H1 (cell line): ENCODE measurements at regions not wholly inside any gene's neighbourhood (a gene's known extent, or its start where the extent isn't known, plus 50 kb on each side); places are given as distances from the start of the nearest gene placed in this dataset.
A peak's percentile ranks its signal among the peaks of the same experiment; 100 is the strongest.

Experiments
- CTCF ChIA-PET: fragments of 300-600 bp; sonication (Branson Sonifier 250); formaldehyde crosslinking; loops from one replicate; lab custom pipeline; 2021; ENCODE audit not compliant: partially characterized antibody; lab: Charles Lee
- POLR2A ChIA-PET: fragments of 300-600 bp; sonication (Branson Sonifier 250); formaldehyde crosslinking; loops from one replicate; lab custom pipeline; 2021; ENCODE audit warnings: inconsistent platforms; ENCODE audit not compliant: partially characterized antibody; lab: Charles Lee
- DNase-seq, 2 experiments: peaks; one replicate each; pipeline versions ENCODE4 v3.0.0 to v3.0.0-alpha.2; 2010 to 2022; ENCODE audit warnings: low spot score in 2 of 2, low read depth in 1 of 2, mixed read lengths in 1 of 2
- FAIRE-seq: peaks from 2 replicates; lab custom pipeline; 2011; peaks lifted over from hg19 to GRCh38; lab: Jason Lieb, UNC
- H2AFZ ChIP-seq: 2 replicates; pipeline ENCODE4 v1.8.1; 2012; ENCODE audit warnings: low read length, inconsistent platforms
- H2AK5ac ChIP-seq: 2 replicates; pipeline ENCODE4 v1.6.1; 2013; ENCODE audit warnings: low read depth, low read length
- H2BK120ac ChIP-seq: replicated peaks from 2 replicates; pipeline ENCODE3; 2013; ENCODE audit warnings: low read depth, low read length, inconsistent platforms
- H2BK12ac ChIP-seq: 2 replicates; pipeline ENCODE4 v1.6.1; 2013; ENCODE audit warnings: low read depth, low read length
- H2BK15ac ChIP-seq: 2 replicates; pipeline ENCODE4 v1.6.1; 2013; ENCODE audit warnings: low read length
- H2BK20ac ChIP-seq: 2 replicates; pipeline ENCODE4 v1.6.1; 2013; ENCODE audit warnings: low read length
- H2BK5ac ChIP-seq: 2 replicates; pipeline ENCODE4 v1.6.1; 2013; ENCODE audit warnings: low read depth, low read length
- H3K14ac ChIP-seq: 2 replicates; pipeline ENCODE4 v1.6.1; 2013; ENCODE audit warnings: inconsistent platforms; ENCODE audit not compliant: insufficient read length
- H3K18ac ChIP-seq: 2 replicates; pipeline ENCODE4 v1.6.1; 2013; ENCODE audit warnings: low read length; ENCODE audit errors: extremely low read depth
- H3K23ac ChIP-seq: 2 replicates; pipeline ENCODE4 v1.6.1; 2013; ENCODE audit warnings: inconsistent platforms; ENCODE audit not compliant: insufficient read length
- H3K23me2 ChIP-seq: 2 replicates; pipeline ENCODE4 v1.6.1; 2013; ENCODE audit warnings: low read depth, low read length
- H3K27ac ChIP-seq: 2 replicates; pipeline ENCODE4 v1.6.1; 2011; ENCODE audit warnings: low read depth, low read length, inconsistent platforms
- H3K27me3 ChIP-seq, 4 experiments: replicated peaks in 1 of 4; 1 replicate in 1 of 4; 2 replicates in 3 of 4; pipeline versions ENCODE4 v1.6.1 to v1.8.1; 2011 to 2013; ENCODE audit warnings: low read length in 3 of 4, mild to moderate bottlenecking in 3 of 4, inconsistent platforms in 2 of 4, mixed read lengths in 2 of 4, moderate library complexity in 1 of 4; ENCODE audit not compliant: control insufficient read depth in 3 of 4, insufficient read depth in 3 of 4; ENCODE audit errors: extremely low read depth in 1 of 4
- H3K36me3 ChIP-seq, 4 experiments: 2 replicates each; pipeline versions ENCODE4 v1.6.1 to v1.8.1; 2011 to 2013; ENCODE audit warnings: mild to moderate bottlenecking in 4 of 4, low read length in 3 of 4, moderate library complexity in 2 of 4, control low read depth in 1 of 4, inconsistent platforms in 1 of 4; ENCODE audit not compliant: insufficient read depth in 4 of 4, control insufficient read depth in 2 of 4
- H3K4ac ChIP-seq: replicated peaks from 2 replicates; pipeline ENCODE3; 2013; ENCODE audit warnings: low read length, low read depth, mixed read lengths, inconsistent platforms; ENCODE audit not compliant: insufficient read length
- H3K4me1 ChIP-seq, 4 experiments: replicated peaks in 1 of 4; 1 replicate in 1 of 4; 2 replicates in 3 of 4; pipeline versions ENCODE4 v1.6.1 to v1.8.1; 2011 to 2013; ENCODE audit warnings: low read length in 3 of 4, inconsistent platforms in 2 of 4, mixed read lengths in 1 of 4; ENCODE audit not compliant: insufficient read depth in 4 of 4, control insufficient read depth in 3 of 4
- H3K4me2 ChIP-seq, 2 experiments: 2 replicates each; pipeline versions ENCODE4 v1.6.1 to v1.8.1; 2011 to 2013; ENCODE audit warnings: low read depth in 2 of 2, low read length in 2 of 2, control low read depth in 1 of 2, inconsistent platforms in 1 of 2, mild to moderate bottlenecking in 1 of 2; ENCODE audit not compliant: insufficient read depth in 1 of 2
- H3K4me3 ChIP-seq, 4 experiments: fragments of 200-600, 300-600 bp in 1 of 4; sonication (generic), shearing (Covaris generic), sonication (Bioruptor Twin) in 1 of 4; 2 replicates each; pipeline versions ENCODE4 v1.5.1 to v1.8.1; 2011 to 2016; ENCODE audit warnings: low read length in 4 of 4, low read depth in 3 of 4, control low read depth in 2 of 4, inconsistent platforms in 2 of 4, mild to moderate bottlenecking in 2 of 4, mixed read lengths in 1 of 4, moderate library complexity in 1 of 4; ENCODE audit not compliant: insufficient read depth in 2 of 4; ENCODE audit errors: extremely low read depth in 1 of 4
- H3K56ac ChIP-seq: replicated peaks from 2 replicates; pipeline ENCODE3; 2013; ENCODE audit warnings: low read depth, mild to moderate bottlenecking, mixed read lengths, low read length, inconsistent platforms; ENCODE audit not compliant: insufficient read length
- H3K79me1 ChIP-seq: 2 replicates; pipeline ENCODE4 v1.6.1; 2013; ENCODE audit warnings: low read depth, low read length, control low read depth
- H3K79me2 ChIP-seq, 2 experiments: 2 replicates each; pipeline versions ENCODE4 v1.6.1 to v1.8.1; 2012 to 2013; ENCODE audit warnings: low read length in 2 of 2, mild to moderate bottlenecking in 2 of 2, inconsistent platforms in 1 of 2; ENCODE audit not compliant: insufficient read depth in 2 of 2, control insufficient read depth in 1 of 2
- H3K9ac ChIP-seq, 4 experiments: replicated peaks in 1 of 4; 1 replicate in 1 of 4; 2 replicates in 3 of 4; pipeline versions ENCODE4 v1.6.1 to v1.8.1; 2011 to 2013; ENCODE audit warnings: low read depth in 3 of 4, low read length in 3 of 4, control low read depth in 2 of 4, mild to moderate bottlenecking in 2 of 4, moderate library complexity in 2 of 4, inconsistent platforms in 1 of 4; ENCODE audit errors: extremely low read depth in 1 of 4
- H3K9me3 ChIP-seq, 2 experiments: 2 replicates each; pipeline versions ENCODE4 v1.6.1 to v1.8.1; 2012 to 2013; ENCODE audit warnings: mild to moderate bottlenecking in 2 of 2, moderate library complexity in 2 of 2, control low read depth in 1 of 2, inconsistent platforms in 1 of 2, low read depth in 1 of 2, low read length in 1 of 2, mixed read lengths in 1 of 2; ENCODE audit not compliant: insufficient read depth in 2 of 2
- H4K20me1 ChIP-seq, 2 experiments: replicated peaks in 1 of 2; 2 replicates each; pipeline versions ENCODE3 to v1.8.1; 2011 to 2013; ENCODE audit warnings: inconsistent platforms in 2 of 2, low read length in 2 of 2, mild to moderate bottlenecking in 1 of 2; ENCODE audit not compliant: insufficient read depth in 2 of 2, control insufficient read depth in 1 of 2
- H4K5ac ChIP-seq: 2 replicates; pipeline ENCODE4 v1.6.1; 2013; ENCODE audit warnings: low read length, low read depth, mixed read lengths, inconsistent platforms; ENCODE audit not compliant: insufficient read length
- H4K8ac ChIP-seq: 2 replicates; pipeline ENCODE4 v1.8.0; 2013; ENCODE audit warnings: mild to moderate bottlenecking, moderate library complexity, low read length, inconsistent platforms; ENCODE audit not compliant: insufficient read depth; ENCODE audit errors: extremely low read depth
- H4K91ac ChIP-seq: replicated peaks from 2 replicates; pipeline ENCODE3; 2013; ENCODE audit warnings: low read length, mixed read lengths, inconsistent platforms; ENCODE audit not compliant: insufficient read length
- ASH2L ChIP-seq: fragments of 200-600, 300-600 bp; sonication (generic); IDR thresholded peaks from one replicate; pipeline ENCODE4 v1.7.1; 2017; ENCODE audit warnings: low read length
- CEBPB ChIP-seq: IDR thresholded peaks from 2 replicates; pipeline ENCODE4 v1.6.1; 2012; ENCODE audit warnings: low read depth, low read length
- E2F6 ChIP-seq: IDR thresholded peaks from 2 replicates; pipeline ENCODE4 v1.6.1; 2012; ENCODE audit warnings: inconsistent platforms
- EP300 ChIP-seq, 2 experiments: IDR thresholded peaks; 1 replicate in 1 of 2; 2 replicates in 1 of 2; pipeline ENCODE4 v1.6.1; 2011 to 2012; ENCODE audit warnings: low read depth in 2 of 2, low read length in 2 of 2, mild to moderate bottlenecking in 2 of 2, borderline replicate concordance in 1 of 2, inconsistent platforms in 1 of 2, moderate library complexity in 1 of 2
- EZH2 ChIP-seq: fragments of 200-600 bp; sonication (generic); IDR thresholded peaks from 2 replicates; pipeline ENCODE4 v1.7.1; 2012; ENCODE audit warnings: low read depth, mild to moderate bottlenecking, moderate library complexity, low read length, inconsistent platforms; ENCODE audit not compliant: severe bottlenecking
- JUN ChIP-seq: IDR thresholded peaks from 2 replicates; pipeline ENCODE4 v1.6.1; 2011; ENCODE audit warnings: low read depth, mild to moderate bottlenecking, improper control_type of control experiment, low read length
- MAFK ChIP-seq: IDR thresholded peaks from 2 replicates; pipeline ENCODE4 v1.6.1; 2012; ENCODE audit warnings: low read depth, mild to moderate bottlenecking, improper control_type of control experiment, low read length
- PHF8 ChIP-seq: fragments of 200-600 bp; sonication (generic); conservative IDR thresholded peaks from 2 replicates; pipeline ENCODE4 v1.7.1; 2012; ENCODE audit warnings: low read depth, mild to moderate bottlenecking, inconsistent platforms, low read length, moderate library complexity
- POU5F1 ChIP-seq: IDR thresholded peaks from 2 replicates; pipeline ENCODE4 v1.6.1; 2011; ENCODE audit warnings: low read depth, mild to moderate bottlenecking, low read length, moderate library complexity
- RFX5 ChIP-seq: IDR thresholded peaks from 2 replicates; pipeline ENCODE4 v1.6.1; 2011; ENCODE audit warnings: low read depth, low read length, improper control_type of control experiment, borderline replicate concordance
- RXRA ChIP-seq: IDR thresholded peaks from 2 replicates; pipeline ENCODE4 v1.6.1; 2011; ENCODE audit warnings: low read depth, mild to moderate bottlenecking, low read length, moderate library complexity; ENCODE audit not compliant: insufficient read depth
- SP4 ChIP-seq: IDR thresholded peaks from 2 replicates; pipeline ENCODE4 v1.6.1; 2012; ENCODE audit warnings: low read length, inconsistent platforms
- SRF ChIP-seq: IDR thresholded peaks from 2 replicates; pipeline ENCODE4 v1.6.1; 2011; ENCODE audit warnings: mild to moderate bottlenecking, low read depth, low read length, moderate library complexity
- YY1 ChIP-seq: IDR thresholded peaks from 2 replicates; pipeline ENCODE4 v1.6.1; 2011; ENCODE audit warnings: low read depth, mild to moderate bottlenecking, low read length
- ZNF274 ChIP-seq: IDR thresholded peaks from 2 replicates; pipeline ENCODE4 v1.7.0; 2012; ENCODE audit warnings: low read length, borderline replicate concordance; ENCODE audit errors: extremely low read depth
- WGBS, 2 experiments: shearing (Covaris generic) in 1 of 2; methylation state at CpG; one replicate each; pipeline versions ENCODE4 v1.1.6 to v1.1.7; 2013 to 2015; ENCODE audit warnings: low lambda C conversion rate in 2 of 2, mixed read lengths in 2 of 2, inconsistent platforms in 1 of 2, low coverage in 1 of 2, missing lambda C conversion rate in 1 of 2; ENCODE audit not compliant: insufficient replicate concordance in 2 of 2, insufficient coverage in 1 of 2, insufficient read length in 1 of 2; ENCODE audit errors: extremely low coverage in 1 of 2, missing lambda C conversion rate in 1 of 2; 5-methylcytosine and 5-hydroxymethylcytosine counted together

DNA sequence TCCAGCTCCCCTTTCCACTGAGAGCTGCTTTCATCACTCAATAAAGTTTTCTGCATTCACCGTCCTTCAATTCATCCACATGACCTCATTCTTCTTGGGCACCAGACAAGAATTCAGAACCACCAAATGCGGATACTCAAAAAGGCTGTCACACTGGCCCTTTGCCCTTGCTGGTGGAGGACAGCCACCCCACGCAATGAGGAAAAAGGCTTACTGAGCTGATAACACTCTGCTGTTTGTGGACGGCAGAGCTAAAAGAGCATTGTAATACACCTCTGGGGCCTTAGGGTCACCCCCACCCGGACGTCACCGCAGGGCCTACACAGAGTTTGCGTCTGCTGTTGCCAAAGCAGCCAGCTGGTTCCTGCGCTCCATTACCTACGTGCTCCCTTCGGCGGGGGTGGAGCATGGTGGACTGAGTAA is 51.2 kb upstream of the ZNF608 start:
- CTCF ChIA-PET, result no interaction called here
- H3K23me2 ChIP-seq, result no peaks in the 10 kb centered on the region
- TF ChIP-seq E2F6, result no peak
- no peak for TF ChIP-seq EZH2
- TF ChIP-seq SP4, result no peak
- no peak for TF ChIP-seq ZNF274
- no peak for TF ChIP-seq YY1
- TF ChIP-seq CEBPB, result no peak
- no peak for TF ChIP-seq PHF8
- TF ChIP-seq MAFK, result no peak
- TF ChIP-seq RFX5, result no peak
- no peak for TF ChIP-seq ASH2L
- no peak for TF ChIP-seq POU5F1
- TF ChIP-seq JUN, result no peak
- TF ChIP-seq EP300 (IDR thresholded peaks at IDR 0.05; ENCODE audit: borderline replicate concordance in 1 of 2, low read depth in 2 of 2, low read length in 2 of 2), result no peak
- no peak for TF ChIP-seq SRF
- no peak for TF ChIP-seq RXRA

More for the DNA sequence above, 51.2 kb upstream of the ZNF608 start:
- H4K20me1 ChIP-seq, result no peaks in the 10 kb centered on the region
- no peak overlapping the region for H4K5ac ChIP-seq
- WGBS, 2 experiments, result 90% methylated on average over 12 of the region's 12 CpGs; no CpG with 5 or more reads in 1 of the 2 experiments
- no peak overlapping the region for H3K4me2 ChIP-seq
- no peak overlapping the region for H3K23ac ChIP-seq
- H2BK5ac ChIP-seq, result no peak overlapping the region
- FAIRE-seq (no peak), DNase-seq (no peak)
- no peaks in the 10 kb centered on the region for H3K9me3 ChIP-seq
- 0 out of 2 replicates have a peak overlapping the region, but pooled peaks have one; percentile 16 for H2BK15ac ChIP-seq
- no peak overlapping the region for H2BK20ac ChIP-seq
- H2BK120ac ChIP-seq, result no peak overlapping the region
- H3K27ac ChIP-seq, result no peak overlapping the region
- H3K36me3 ChIP-seq, result no peaks in the 10 kb centered on the region
- H2AFZ ChIP-seq, result peak overlapping the region; percentile 43; the same call in 1 of the 2 replicates
- H4K8ac ChIP-seq, result no peak overlapping the region; the same call in 1 of the 2 replicates
- no peak overlapping the region for H2AK5ac ChIP-seq
- peak overlapping the region; percentile 60; the same call in 1 of the 2 replicates for H2BK12ac ChIP-seq
- H3K4ac ChIP-seq, result no peak overlapping the region
- no peaks in the 10 kb centered on the region for H3K79me2 ChIP-seq
- no peaks in the 10 kb centered on the region for H3K27me3 ChIP-seq
- no peak overlapping the region for H3K18ac ChIP-seq
- no peak overlapping the region for H3K14ac ChIP-seq
- H3K4me3 ChIP-seq, result no peak overlapping the region
- no peak overlapping the region for H3K9ac ChIP-seq
- POLR2A ChIA-PET, result no interaction called here
- no peak overlapping the region for H4K91ac ChIP-seq
- peaks cover 0 to 5% (median 0%) of the 10 kb centered on the region in 4 experiments; a peak in 2 of 7 replicates for H3K4me1 ChIP-seq
- no peak overlapping the region for H3K56ac ChIP-seq
- no peaks in the 10 kb centered on the region for H3K79me1 ChIP-seq
